Activated T-cell treated with anti-CD3 and anti-CD28 coated beads, Interleukin-2, amount 50 U/mL, for 72 hours (primary cell): ENCODE measurements at regions not wholly inside any gene's neighbourhood (a gene's known extent, or its start where the extent isn't known, plus 50 kb on each side); places are given as distances from the start of the nearest gene placed in this dataset.

Experiments
- ATAC-seq, 2 donors: fragments of 150-1000 bp; cut with Tn5 transposase; replicated peaks in 1 of 2; 2 replicates each; pipeline ENCODE4 v1.10.0; 2021; ENCODE audit warnings: moderate library complexity in 2 of 2, mild to moderate bottlenecking in 1 of 2
- DNase-seq, 2 donors: peaks; one replicate each; pipeline ENCODE4 v3.0.0; 2021 to 2022; ENCODE audit warnings: mixed read lengths in 1 of 2
- H3K27ac Mint-ChIP-seq: one replicate; pipeline ENCODE4 v1.8.0; 2022; ENCODE audit warnings: mild to moderate bottlenecking, moderate library complexity, mixed read lengths
- H3K27me3 Mint-ChIP-seq: one replicate; pipeline ENCODE4 v1.8.0; 2022; ENCODE audit warnings: low read depth, mixed read lengths
- H3K36me3 Mint-ChIP-seq, 2 donors: one replicate each; pipeline ENCODE4 v1.8.0; 2022; ENCODE audit warnings: mixed read lengths in 2 of 2, mild to moderate bottlenecking in 1 of 2; ENCODE audit not compliant: insufficient read depth in 2 of 2
- H3K4me1 Mint-ChIP-seq: one replicate; pipeline ENCODE4 v1.8.0; 2022; ENCODE audit warnings: low read depth, mixed read lengths
- H3K4me3 Mint-ChIP-seq, 2 donors: one replicate each; pipeline ENCODE4 v1.8.0; 2022; ENCODE audit warnings: mild to moderate bottlenecking in 2 of 2, mixed read lengths in 2 of 2, moderate library complexity in 2 of 2
- H3K9me3 Mint-ChIP-seq, 2 donors: one replicate each; pipeline ENCODE4 v1.8.0; 2022; ENCODE audit warnings: mixed read lengths in 2 of 2

- Mint-ChIP-seq H3K4me3 (no peak overlapping the region), H3K9me3 (peaks cover 2 to 9% of the 10 kb centered on the region in 2 donors), H3K27me3 (no peaks in the 10 kb centered on the region)
Observed at GRCh38 chr1:219778793-219779369, 149.5 kb downstream of the SLC30A10 start.

GRCh38 chr1:219778110-219778509 is 150.2 kb downstream of the SLC30A10 start:
- Mint-ChIP-seq H3K27ac (no peak overlapping the region), H3K9me3 (peaks cover 2 to 10% of the 10 kb centered on the region in 2 donors), H3K36me3 (no peaks in the 10 kb centered on the region), H3K27me3 (no peaks in the 10 kb centered on the region), H3K4me3 (no peak overlapping the region), H3K4me1 (no peaks in the 10 kb centered on the region)
- no peak for DNase-seq
- ATAC-seq: no peak

More at GRCh38 chr1:219778793-219779369, 149.5 kb downstream of the SLC30A10 start:
- DNase-seq: no peak
- no peak for ATAC-seq
- Mint-ChIP-seq H3K36me3 (no peaks in the 10 kb centered on the region), H3K27ac (no peak overlapping the region), H3K4me1 (no peaks in the 10 kb centered on the region)

GRCh38 chr1:219774386-219774785 is 154.0 kb downstream of the SLC30A10 start:
- H3K4me3 Mint-ChIP-seq: no peak overlapping the region
- H3K27me3 Mint-ChIP-seq: no peaks in the 10 kb centered on the region
- H3K4me1 Mint-ChIP-seq: no peaks in the 10 kb centered on the region
- no peak overlapping the region for H3K27ac Mint-ChIP-seq
- no peaks in the 10 kb centered on the region for H3K36me3 Mint-ChIP-seq
- ATAC-seq (no peak), DNase-seq (no peak)
- H3K9me3 Mint-ChIP-seq: peaks cover 7 to 9% of the 10 kb centered on the region in 2 donors

GRCh38 chr1:219773775-219774174 is 154.6 kb downstream of the SLC30A10 start:
- H3K27me3 Mint-ChIP-seq: no peaks in the 10 kb centered on the region
- no peak for ATAC-seq
- H3K4me3 Mint-ChIP-seq: no peak overlapping the region
- H3K36me3 Mint-ChIP-seq: no peaks in the 10 kb centered on the region
- DNase-seq: no peak
- peaks cover 7 to 11% of the 10 kb centered on the region in 2 donors for H3K9me3 Mint-ChIP-seq
- H3K27ac Mint-ChIP-seq: no peak overlapping the region
- no peaks in the 10 kb centered on the region for H3K4me1 Mint-ChIP-seq

GRCh38 chr1:219773110-219773509 is 155.2 kb downstream of the SLC30A10 start:
- ATAC-seq: no peak
- no peak overlapping the region for H3K27ac Mint-ChIP-seq
- H3K27me3 Mint-ChIP-seq: no peaks in the 10 kb centered on the region
- H3K9me3 Mint-ChIP-seq: peaks cover 7 to 11% of the 10 kb centered on the region in 2 donors
- DNase-seq: no peak
- H3K4me1 Mint-ChIP-seq: no peaks in the 10 kb centered on the region
- H3K36me3 Mint-ChIP-seq: no peaks in the 10 kb centered on the region
- no peak overlapping the region for H3K4me3 Mint-ChIP-seq

GRCh38 chr1:219772265-219773036 is 155.9 kb downstream of the SLC30A10 start:
- no peak overlapping the region for H3K27ac Mint-ChIP-seq
- no peak overlapping the region for H3K4me3 Mint-ChIP-seq
- H3K36me3 Mint-ChIP-seq: no peaks in the 10 kb centered on the region
- H3K4me1 Mint-ChIP-seq: no peaks in the 10 kb centered on the region
- no peaks in the 10 kb centered on the region for H3K27me3 Mint-ChIP-seq
- no peak for ATAC-seq
- no peak for DNase-seq
- H3K9me3 Mint-ChIP-seq: peaks cover 7 to 11% of the 10 kb centered on the region in 2 donors

GRCh38 chr1:219771080-219771479 is 157.3 kb downstream of the SLC30A10 start:
- Mint-ChIP-seq H3K36me3 (no peaks in the 10 kb centered on the region), H3K27ac (no peak overlapping the region), H3K27me3 (no peaks in the 10 kb centered on the region), H3K9me3 (peaks cover 10 to 13% of the 10 kb centered on the region in 2 donors), H3K4me1 (no peaks in the 10 kb centered on the region), H3K4me3 (no peak overlapping the region)
- ATAC-seq (no peak), DNase-seq (no peak)

GRCh38 chr1:219763321-219763720 is 150.4 kb upstream of the ZC3H11B start:
- DNase-seq (no peak), ATAC-seq (no peak)
- H3K4me3 Mint-ChIP-seq: no peak overlapping the region
- no peaks in the 10 kb centered on the region for H3K4me1 Mint-ChIP-seq
- peaks cover 0 to 1% of the 10 kb centered on the region in 2 donors for H3K36me3 Mint-ChIP-seq
- H3K27me3 Mint-ChIP-seq: peaks cover 7% of the 10 kb centered on the region
- no peak overlapping the region for H3K27ac Mint-ChIP-seq
- peaks cover 2 to 4% of the 10 kb centered on the region in 2 donors for H3K9me3 Mint-ChIP-seq

GRCh38 chr1:219761208-219761860 is 148.4 kb upstream of the ZC3H11B start:
- DNase-seq (no peak), ATAC-seq (no peak)
- Mint-ChIP-seq H3K4me3 (no peak overlapping the region), H3K4me1 (no peaks in the 10 kb centered on the region), H3K27ac (no peak overlapping the region), H3K27me3 (peaks cover 7% of the 10 kb centered on the region), H3K9me3 (peaks cover 0 to 2% of the 10 kb centered on the region in 2 donors), H3K36me3 (peaks cover 0 to 1% of the 10 kb centered on the region in 2 donors)

GRCh38 chr1:219759095-219759494 is 146.2 kb upstream of the ZC3H11B start:
- peaks cover 0 to 1% of the 10 kb centered on the region in 2 donors for H3K36me3 Mint-ChIP-seq
- no peak overlapping the region for H3K27ac Mint-ChIP-seq
- H3K9me3 Mint-ChIP-seq: peaks cover 0 to 2% of the 10 kb centered on the region in 2 donors
- H3K4me1 Mint-ChIP-seq: no peaks in the 10 kb centered on the region
- no peak for DNase-seq
- no peak for ATAC-seq
- peaks cover 7% of the 10 kb centered on the region for H3K27me3 Mint-ChIP-seq
- H3K4me3 Mint-ChIP-seq: no peak overlapping the region

GRCh38 chr1:219757890-219758289 is 145.0 kb upstream of the ZC3H11B start:
- Mint-ChIP-seq H3K9me3 (no peaks in the 10 kb centered on the region), H3K4me1 (no peaks in the 10 kb centered on the region), H3K27me3 (peaks cover 7% of the 10 kb centered on the region), H3K36me3 (no peaks in the 10 kb centered on the region), H3K27ac (no peak overlapping the region), H3K4me3 (no peak overlapping the region)
- ATAC-seq (no peak), DNase-seq (no peak)

GRCh38 chr1:219755234-219755633 is 142.3 kb upstream of the ZC3H11B start:
- H3K9me3 Mint-ChIP-seq: peaks cover 0 to 2% of the 10 kb centered on the region in 2 donors
- no peaks in the 10 kb centered on the region for H3K4me1 Mint-ChIP-seq
- H3K36me3 Mint-ChIP-seq: no peaks in the 10 kb centered on the region
- H3K4me3 Mint-ChIP-seq: no peak overlapping the region
- H3K27me3 Mint-ChIP-seq: peaks cover 7% of the 10 kb centered on the region
- H3K27ac Mint-ChIP-seq: no peak overlapping the region
- ATAC-seq (no peak), DNase-seq (no peak)

- no peak overlapping the region for H3K27ac Mint-ChIP-seq
- H3K27me3 Mint-ChIP-seq: peaks cover 7% of the 10 kb centered on the region
- H3K4me1 Mint-ChIP-seq: no peaks in the 10 kb centered on the region
- no peaks in the 10 kb centered on the region for H3K36me3 Mint-ChIP-seq
- DNase-seq (no peak), ATAC-seq (no peak)
- no peak overlapping the region for H3K4me3 Mint-ChIP-seq
- H3K9me3 Mint-ChIP-seq: peaks cover 0 to 2% of the 10 kb centered on the region in 2 donors
Observed at GRCh38 chr1:219754767-219755166, 141.9 kb upstream of the ZC3H11B start.
